ENCODE measurements at regions not wholly inside any gene's neighbourhood (a gene's known extent, or its start where the extent isn't known, plus 50 kb on each side); places are given as distances from the start of the nearest gene placed in this dataset.

DNA sequence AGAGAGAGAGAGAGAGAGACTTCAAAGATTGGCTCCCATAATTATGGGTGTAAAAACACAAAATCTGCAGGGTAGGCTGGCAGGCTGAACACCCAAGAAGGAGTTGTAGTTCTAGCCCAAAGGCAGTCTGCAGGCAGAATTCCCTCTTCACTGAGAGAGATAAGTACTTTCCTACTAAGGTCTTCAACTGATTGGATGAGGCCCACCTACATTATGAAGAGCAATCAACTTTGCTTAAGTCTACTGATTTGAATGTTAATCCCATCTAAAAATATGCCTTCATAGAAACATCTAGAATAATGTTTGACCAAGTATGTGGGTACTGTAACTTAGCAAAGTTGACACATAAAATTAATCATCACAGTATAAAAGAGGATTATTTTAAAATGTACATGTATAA lies 949.7 kb downstream of the HACE1 start:
- no peak overlapping the region for H3K4me2 ChIP-seq (ENCODE audit: low read length)
- H3K4me3 ChIP-seq (ENCODE audit: low read depth, low read length, poor library complexity, severe bottlenecking): no peak overlapping the region
- H3K27ac ChIP-seq (ENCODE audit: low read depth, low read length, poor library complexity, severe bottlenecking): no peak overlapping the region
- TF ChIP-seq CTCF (IDR thresholded peaks at IDR 0.05; ENCODE audit: low read length) (no peak), EZH2 (IDR thresholded peaks at IDR 0.05; ENCODE audit: borderline replicate concordance, low read length) (no peak)
- no peaks in the 10 kb centered on the region for H3K79me2 ChIP-seq (ENCODE audit: insufficient read depth, low read length)
- no peak overlapping the region for H3K9ac ChIP-seq (ENCODE audit: low read length)
- no peaks in the 10 kb centered on the region for H3K9me3 ChIP-seq (ENCODE audit: low read length)
- H4K20me1 ChIP-seq (ENCODE audit: insufficient read depth, low read length): no peaks in the 10 kb centered on the region
- no peaks in the 10 kb centered on the region for H3K4me1 ChIP-seq (ENCODE audit: insufficient read depth, low read length, severe bottlenecking)
- no peaks in the 10 kb centered on the region for H3K36me3 ChIP-seq (ENCODE audit: insufficient read depth, low read length)
- H3K27me3 ChIP-seq (ENCODE audit: insufficient read depth, low read length): no peaks in the 10 kb centered on the region
- H3F3A ChIP-seq (ENCODE audit: insufficient read depth, low read length): no peaks in the 10 kb centered on the region
- H2AFZ ChIP-seq (ENCODE audit: low read length): no peak overlapping the region
- no peaks in the 10 kb centered on the region for H3K9me2 ChIP-seq (ENCODE audit: low read depth, low read length)

GRCh38 chr6:103908898-103909297 lies 950.8 kb downstream of the HACE1 start:
- Histone ChIP-seq H3K9me2 (ENCODE audit: low read depth, low read length) (no peaks in the 10 kb centered on the region), H3K27me3 (ENCODE audit: insufficient read depth, low read length) (no peaks in the 10 kb centered on the region), H3K4me3 (ENCODE audit: low read depth, low read length, poor library complexity, severe bottlenecking) (no peak overlapping the region), H2AFZ (ENCODE audit: low read length) (no peak overlapping the region), H3F3A (ENCODE audit: insufficient read depth, low read length) (no peaks in the 10 kb centered on the region), H3K4me1 (ENCODE audit: insufficient read depth, low read length, severe bottlenecking) (no peaks in the 10 kb centered on the region), H3K27ac (ENCODE audit: low read depth, low read length, poor library complexity, severe bottlenecking) (no peak overlapping the region), H3K36me3 (ENCODE audit: insufficient read depth, low read length) (no peaks in the 10 kb centered on the region), H3K79me2 (ENCODE audit: insufficient read depth, low read length) (no peaks in the 10 kb centered on the region), H3K9me3 (ENCODE audit: low read length) (no peaks in the 10 kb centered on the region), H3K4me2 (ENCODE audit: low read length) (no peak overlapping the region), H3K9ac (ENCODE audit: low read length) (no peak overlapping the region), H4K20me1 (ENCODE audit: insufficient read depth, low read length) (no peaks in the 10 kb centered on the region)
- TF ChIP-seq CTCF (IDR thresholded peaks at IDR 0.05; ENCODE audit: low read length) (no peak), EZH2 (IDR thresholded peaks at IDR 0.05; ENCODE audit: borderline replicate concordance, low read length) (no peak)

- Histone ChIP-seq H3K4me2 (ENCODE audit: low read length) (no peak overlapping the region), H3K27me3 (ENCODE audit: insufficient read depth, low read length) (no peaks in the 10 kb centered on the region), H3K9me2 (ENCODE audit: low read depth, low read length) (no peaks in the 10 kb centered on the region), H2AFZ (ENCODE audit: low read length) (no peak overlapping the region), H3K4me3 (ENCODE audit: low read depth, low read length, poor library complexity, severe bottlenecking) (no peak overlapping the region), H3F3A (ENCODE audit: insufficient read depth, low read length) (no peaks in the 10 kb centered on the region), H3K79me2 (ENCODE audit: insufficient read depth, low read length) (no peaks in the 10 kb centered on the region), H3K36me3 (ENCODE audit: insufficient read depth, low read length) (no peaks in the 10 kb centered on the region), H4K20me1 (ENCODE audit: insufficient read depth, low read length) (no peaks in the 10 kb centered on the region), H3K4me1 (ENCODE audit: insufficient read depth, low read length, severe bottlenecking) (no peaks in the 10 kb centered on the region), H3K9ac (ENCODE audit: low read length) (no peak overlapping the region), H3K27ac (ENCODE audit: low read depth, low read length, poor library complexity, severe bottlenecking) (no peak overlapping the region), H3K9me3 (ENCODE audit: low read length) (no peaks in the 10 kb centered on the region)
- TF ChIP-seq CTCF (IDR thresholded peaks at IDR 0.05; ENCODE audit: low read length) (no peak), EZH2 (IDR thresholded peaks at IDR 0.05; ENCODE audit: borderline replicate concordance, low read length) (no peak)
These were observed 964.6 kb downstream of the HACE1 start for GRCh38 chr6:103895136-103895535.

All from OCI-LY1 (cell line).